ENCODE measurements at regions not wholly inside any gene's neighbourhood (a gene's known extent, or its start where the extent isn't known, plus 50 kb on each side); places are given as distances from the start of the nearest gene placed in this dataset.
"Not testable (repeated sequence)": the region's sequence is repeated elsewhere in the genome, so short reads cannot be mapped to it uniquely, and the experiment has no call there.

GRCh38 chr2:131604652-131605051 lies 77.0 kb downstream of the CCDC74A start:
- TF ChIP-seq CTCF (conservative IDR thresholded peaks at IDR 0.05 in 1 of 2, IDR thresholded peaks at IDR 0.05 in 1 of 2; ENCODE audit: low read depth in 1 of 2, low read length in 2 of 2); EZH2 (IDR thresholded peaks at IDR 0.05; ENCODE audit: low read length, missing control alignments): not testable (repeated sequence)

Measured in fibroblast of lung (primary cell).